B cell (primary cell): ENCODE measurements at regions not wholly inside any gene's neighbourhood (a gene's known extent, or its start where the extent isn't known, plus 50 kb on each side); places are given as distances from the start of the nearest gene placed in this dataset.

Experiments
- EZH2 ChIP-seq: IDR thresholded peaks from 2 replicates; pipeline ENCODE4 v1.6.1; 2012; ENCODE audit warnings: borderline replicate concordance, low read depth, mild to moderate bottlenecking, moderate library complexity, low read length; ENCODE audit not compliant: insufficient read depth, poor library complexity, severe bottlenecking
- TF ChIP-seq, protein P1 (sequence below): fragments of 200-600 bp; IDR thresholded peaks from one replicate; pipeline ENCODE4 v1.8.0; 2022; ENCODE audit warnings: antibody characterized with exemption, mild to moderate bottlenecking

DNA sequence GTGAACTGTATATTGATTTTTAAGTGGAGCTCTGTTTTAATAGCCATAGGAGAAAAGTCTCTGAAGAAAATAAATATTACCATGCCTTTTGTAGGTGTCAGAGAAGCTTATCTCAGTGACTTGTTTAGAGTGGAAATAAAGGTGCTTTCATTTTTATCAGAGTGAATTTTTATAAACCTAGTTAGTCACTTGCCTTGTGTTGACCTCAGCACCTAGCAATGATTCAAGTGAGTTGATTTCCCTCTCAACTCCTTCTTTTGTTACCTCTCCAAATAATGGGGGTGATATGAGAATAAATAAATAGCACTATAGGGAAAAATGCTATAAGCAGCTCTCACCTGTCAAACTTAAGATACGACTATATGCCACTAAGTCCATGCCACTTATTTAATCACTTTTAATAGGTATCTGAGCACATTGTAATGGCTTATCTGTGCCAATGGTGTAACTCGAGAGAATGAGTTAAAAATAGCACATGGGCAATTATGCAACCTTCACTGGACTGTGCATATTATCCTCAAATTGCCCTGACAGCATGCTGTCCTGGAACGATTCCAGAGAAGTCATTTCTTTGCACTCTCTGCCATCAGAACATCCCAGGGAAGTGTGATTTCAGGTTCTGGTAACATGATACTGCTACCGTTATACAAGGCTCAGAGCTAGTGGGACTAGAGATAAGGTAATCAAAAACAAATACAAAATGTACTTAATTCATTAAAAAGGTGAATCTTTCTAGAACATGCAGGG is 290.8 kb downstream of the CCDC85A start:
- TF ChIP-seq, protein P1, sequence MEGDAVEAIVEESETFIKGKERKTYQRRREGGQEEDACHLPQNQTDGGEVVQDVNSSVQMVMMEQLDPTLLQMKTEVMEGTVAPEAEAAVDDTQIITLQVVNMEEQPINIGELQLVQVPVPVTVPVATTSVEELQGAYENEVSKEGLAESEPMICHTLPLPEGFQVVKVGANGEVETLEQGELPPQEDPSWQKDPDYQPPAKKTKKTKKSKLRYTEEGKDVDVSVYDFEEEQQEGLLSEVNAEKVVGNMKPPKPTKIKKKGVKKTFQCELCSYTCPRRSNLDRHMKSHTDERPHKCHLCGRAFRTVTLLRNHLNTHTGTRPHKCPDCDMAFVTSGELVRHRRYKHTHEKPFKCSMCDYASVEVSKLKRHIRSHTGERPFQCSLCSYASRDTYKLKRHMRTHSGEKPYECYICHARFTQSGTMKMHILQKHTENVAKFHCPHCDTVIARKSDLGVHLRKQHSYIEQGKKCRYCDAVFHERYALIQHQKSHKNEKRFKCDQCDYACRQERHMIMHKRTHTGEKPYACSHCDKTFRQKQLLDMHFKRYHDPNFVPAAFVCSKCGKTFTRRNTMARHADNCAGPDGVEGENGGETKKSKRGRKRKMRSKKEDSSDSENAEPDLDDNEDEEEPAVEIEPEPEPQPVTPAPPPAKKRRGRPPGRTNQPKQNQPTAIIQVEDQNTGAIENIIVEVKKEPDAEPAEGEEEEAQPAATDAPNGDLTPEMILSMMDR = no peak
- TF ChIP-seq EZH2 = no peak
